Subcutaneous abdominal adipose tissue (tissue), 5 donors: ENCODE measurements at regions not wholly inside any gene's neighbourhood (a gene's known extent, or its start where the extent isn't known, plus 50 kb on each side); places are given as distances from the start of the nearest gene placed in this dataset.

Source experiments
- H3K27ac ChIP-seq: one replicate; pipeline ENCODE4 v1.7.0; 2013; ENCODE audit warnings: low read depth, mild to moderate bottlenecking, inconsistent platforms, low read length, moderate library complexity
- H3K27me3 ChIP-seq, 5 donors: one replicate each; pipeline ENCODE4 v1.7.0; 2013; ENCODE audit warnings: low read length in 5 of 5, inconsistent platforms in 1 of 5; ENCODE audit not compliant: control insufficient read depth in 5 of 5, insufficient read depth in 4 of 5
- H3K36me3 ChIP-seq, 5 donors: one replicate each; pipeline ENCODE4 v1.7.0; 2013; ENCODE audit warnings: low read length in 5 of 5; ENCODE audit not compliant: control insufficient read depth in 5 of 5, insufficient read depth in 5 of 5
- H3K4me1 ChIP-seq, 5 donors: one replicate each; pipeline ENCODE4 v1.7.0; 2013; ENCODE audit warnings: low read length in 5 of 5, mild to moderate bottlenecking in 3 of 5, moderate library complexity in 1 of 5; ENCODE audit not compliant: control insufficient read depth in 5 of 5, insufficient read depth in 5 of 5
- H3K4me3 ChIP-seq, 5 donors: one replicate each; pipeline ENCODE4 v1.7.0; 2013; ENCODE audit warnings: low read length in 5 of 5, low read depth in 1 of 5
- H3K9ac ChIP-seq, 5 donors: one replicate each; pipeline ENCODE4 v1.7.0; 2013; ENCODE audit warnings: low read length in 5 of 5, mild to moderate bottlenecking in 4 of 5, moderate library complexity in 3 of 5
- H3K9me3 ChIP-seq, 5 donors: one replicate each; pipeline ENCODE4 v1.7.0; 2013; ENCODE audit warnings: low read length in 5 of 5; ENCODE audit not compliant: control insufficient read depth in 5 of 5
- donor health status: healthy.
- donor health status: healthy.
- donor health status: healthy.
- donor health status: healthy.
- donor health status: healthy.

GRCh38 chr10:113450046-113450804 lies 102.6 kb upstream of the HABP2 start:
- Histone ChIP-seq H3K4me1 (peaks cover 0 to 10% (median 7%) of the 10 kb centered on the region in 5 donors), H3K27ac (no peak overlapping the region), H3K9me3 (no peaks in the 10 kb centered on the region), H3K27me3 (no peaks in the 10 kb centered on the region), H3K36me3 (no peaks in the 10 kb centered on the region), H3K4me3 (no peak overlapping the region), H3K9ac (no peak overlapping the region)

- Histone ChIP-seq H3K27me3 (no peaks in the 10 kb centered on the region), H3K9ac (no peak overlapping the region)
Measured at GRCh38 chr10:113450906-113451305, 101.9 kb upstream of the HABP2 start.

GRCh38 chr10:113452146-113452845 lies 100.6 kb upstream of the HABP2 start:
- H3K4me1 ChIP-seq, result peaks cover 0 to 10% (median 7%) of the 10 kb centered on the region in 5 donors
- H3K36me3 ChIP-seq, result no peaks in the 10 kb centered on the region
- H3K9me3 ChIP-seq, result no peaks in the 10 kb centered on the region
- no peak overlapping the region for H3K4me3 ChIP-seq
- no peak overlapping the region for H3K9ac ChIP-seq
- H3K27ac ChIP-seq, result no peak overlapping the region
- no peaks in the 10 kb centered on the region for H3K27me3 ChIP-seq

More at GRCh38 chr10:113450906-113451305, 101.9 kb upstream of the HABP2 start:
- H3K4me1 ChIP-seq, result peaks cover 0 to 10% (median 7%) of the 10 kb centered on the region in 5 donors
- no peaks in the 10 kb centered on the region for H3K9me3 ChIP-seq
- H3K4me3 ChIP-seq, result no peak overlapping the region
- H3K36me3 ChIP-seq, result no peaks in the 10 kb centered on the region
- no peak overlapping the region for H3K27ac ChIP-seq

- no peaks in the 10 kb centered on the region for H3K9me3 ChIP-seq
- peaks cover 0 to 10% (median 7%) of the 10 kb centered on the region in 5 donors for H3K4me1 ChIP-seq
- no peak overlapping the region for H3K9ac ChIP-seq
- H3K36me3 ChIP-seq, result no peaks in the 10 kb centered on the region
- H3K4me3 ChIP-seq, result no peak overlapping the region
- no peak overlapping the region for H3K27ac ChIP-seq
- no peaks in the 10 kb centered on the region for H3K27me3 ChIP-seq
Measured at GRCh38 chr10:113453351-113453750, 99.5 kb upstream of the HABP2 start.

GRCh38 chr10:113454341-113455061 lies 98.4 kb upstream of the HABP2 start:
- no peaks in the 10 kb centered on the region for H3K36me3 ChIP-seq
- no peaks in the 10 kb centered on the region for H3K27me3 ChIP-seq
- peaks cover 0 to 10% (median 7%) of the 10 kb centered on the region in 5 donors for H3K4me1 ChIP-seq
- H3K9me3 ChIP-seq, result no peaks in the 10 kb centered on the region
- peak overlapping the region in 1 of 5 donors; percentile 20 for H3K9ac ChIP-seq
- peak overlapping the region in 2 of 5 donors; percentile 16 to 42 for H3K4me3 ChIP-seq
- no peak overlapping the region for H3K27ac ChIP-seq

- Histone ChIP-seq H3K4me3 (no peak overlapping the region), H3K9me3 (no peaks in the 10 kb centered on the region), H3K36me3 (no peaks in the 10 kb centered on the region), H3K27ac (no peak overlapping the region), H3K9ac (no peak overlapping the region), H3K27me3 (no peaks in the 10 kb centered on the region), H3K4me1 (peaks cover 0 to 10% (median 7%) of the 10 kb centered on the region in 5 donors)
Measured at GRCh38 chr10:113455947-113456346, 96.9 kb upstream of the HABP2 start.

GRCh38 chr10:113456741-113457140 lies 96.1 kb upstream of the HABP2 start:
- H3K27me3 ChIP-seq, result no peaks in the 10 kb centered on the region
- no peak overlapping the region for H3K27ac ChIP-seq
- peaks cover 0 to 10% (median 7%) of the 10 kb centered on the region in 5 donors for H3K4me1 ChIP-seq
- H3K9me3 ChIP-seq, result no peaks in the 10 kb centered on the region
- H3K4me3 ChIP-seq, result no peak overlapping the region
- no peak overlapping the region for H3K9ac ChIP-seq
- H3K36me3 ChIP-seq, result no peaks in the 10 kb centered on the region

GRCh38 chr10:113457408-113457807 lies 95.4 kb upstream of the HABP2 start:
- H3K4me3 ChIP-seq, result no peak overlapping the region
- H3K9ac ChIP-seq, result no peak overlapping the region
- H3K36me3 ChIP-seq, result no peaks in the 10 kb centered on the region
- no peak overlapping the region for H3K27ac ChIP-seq
- H3K4me1 ChIP-seq, result peaks cover 0 to 10% (median 7%) of the 10 kb centered on the region in 5 donors
- H3K9me3 ChIP-seq, result no peaks in the 10 kb centered on the region
- no peaks in the 10 kb centered on the region for H3K27me3 ChIP-seq

GRCh38 chr10:113458451-113458850 lies 94.4 kb upstream of the HABP2 start:
- Histone ChIP-seq H3K4me1 (peaks cover 0 to 10% (median 7%) of the 10 kb centered on the region in 5 donors), H3K27ac (no peak overlapping the region), H3K36me3 (no peaks in the 10 kb centered on the region), H3K9me3 (no peaks in the 10 kb centered on the region), H3K9ac (no peak overlapping the region), H3K27me3 (no peaks in the 10 kb centered on the region), H3K4me3 (no peak overlapping the region)

- H3K4me1 ChIP-seq, result peaks cover 0 to 9% (median 7%) of the 10 kb centered on the region in 5 donors
- H3K9me3 ChIP-seq, result no peaks in the 10 kb centered on the region
- H3K27me3 ChIP-seq, result no peaks in the 10 kb centered on the region
- H3K36me3 ChIP-seq, result no peaks in the 10 kb centered on the region
- no peak overlapping the region for H3K4me3 ChIP-seq
- H3K9ac ChIP-seq, result no peak overlapping the region
- no peak overlapping the region for H3K27ac ChIP-seq
Measured at GRCh38 chr10:113458944-113459343, 93.9 kb upstream of the HABP2 start.
